Retina (tissue), 1 donor: ENCODE measurements at regions not wholly inside any gene's neighbourhood (a gene's known extent, or its start where the extent isn't known, plus 50 kb on each side); places are given as distances from the start of the nearest gene placed in this dataset.
A peak's percentile ranks its signal among the peaks of the same experiment; 100 is the strongest.
"Not testable (repeated sequence)": the region's sequence is repeated elsewhere in the genome, so short reads cannot be mapped to it uniquely, and the experiment has no call there.

Source experiments
- DNase-seq: peaks from one replicate; pipeline ENCODE4 v3.0.0-alpha.2; 2016

DNA sequence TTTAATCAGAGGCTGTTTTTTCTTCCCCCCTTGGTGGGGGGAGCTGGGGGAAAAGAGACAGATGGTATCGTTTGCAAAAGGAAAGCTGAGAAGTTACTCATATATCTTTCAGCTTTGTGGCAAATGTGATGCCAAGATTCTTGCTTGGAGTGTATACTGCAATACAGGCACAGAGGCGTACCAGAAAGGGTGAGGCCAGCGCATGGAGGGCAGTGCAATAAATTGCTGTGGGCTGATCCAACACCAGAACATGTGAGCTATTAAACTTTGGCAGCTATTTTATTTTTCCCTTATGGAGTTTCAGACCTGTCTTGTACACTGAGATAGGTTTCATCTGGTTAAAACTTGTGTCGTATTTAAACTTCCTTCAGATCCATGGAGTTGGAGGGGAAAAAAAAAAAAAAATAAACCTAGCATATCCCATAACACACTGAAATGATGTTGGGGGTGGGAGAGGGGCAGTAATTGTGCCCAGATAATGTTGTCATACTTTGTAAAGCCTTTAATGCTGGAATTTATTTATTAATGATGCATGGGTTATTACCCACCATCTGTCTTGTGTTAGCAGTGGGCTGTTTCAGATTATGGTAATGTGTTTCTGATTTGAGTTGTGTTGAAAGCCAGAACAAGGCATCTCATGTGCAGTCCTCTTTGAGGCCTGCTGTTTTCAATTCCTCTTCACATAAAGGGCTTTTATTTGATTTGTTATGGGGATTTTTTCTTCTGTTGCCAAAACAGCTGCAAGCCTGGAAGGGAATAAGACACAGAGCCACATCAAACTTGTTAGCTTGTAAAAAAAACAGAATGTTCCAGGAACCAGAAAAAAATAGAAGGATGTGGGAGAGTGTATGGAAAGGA, 891.3 kb downstream of the TLE1 start:
- peak; percentile 58 for DNase-seq

DNA sequence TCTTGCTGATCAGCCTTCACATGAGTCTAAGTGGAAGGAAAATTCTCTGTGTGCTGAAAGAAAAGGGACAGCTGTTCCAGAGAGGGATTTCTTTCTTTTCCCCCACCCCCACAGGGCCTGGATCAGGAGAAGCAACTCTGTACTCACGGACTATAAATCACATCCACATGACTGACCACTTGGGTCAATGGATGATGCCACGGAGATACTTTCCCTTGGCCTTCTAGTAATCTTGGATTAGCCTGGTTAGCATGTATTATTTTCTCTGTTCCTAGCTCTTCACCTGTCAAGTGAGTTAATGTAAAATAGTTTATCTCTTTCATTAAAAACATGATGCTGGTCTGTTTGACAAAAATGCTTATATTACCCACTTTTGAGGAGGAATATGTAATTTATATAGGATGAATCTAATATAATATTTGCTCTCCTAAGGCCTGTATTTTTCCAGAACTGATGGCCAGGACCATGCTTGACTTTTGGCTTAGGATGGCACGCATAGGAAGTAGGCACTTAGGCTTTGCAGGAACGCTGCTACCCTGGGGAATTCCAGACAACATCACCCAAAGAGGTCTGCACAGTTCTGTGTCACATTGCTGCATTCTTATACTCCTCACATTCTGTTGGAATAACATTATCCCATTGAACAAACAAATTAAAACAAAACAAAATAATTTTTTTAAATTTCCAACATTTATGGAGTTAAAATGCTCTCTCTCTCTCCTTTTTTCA, 892.1 kb downstream of the TLE1 start:
- DNase-seq, result peak; percentile 55

DNA sequence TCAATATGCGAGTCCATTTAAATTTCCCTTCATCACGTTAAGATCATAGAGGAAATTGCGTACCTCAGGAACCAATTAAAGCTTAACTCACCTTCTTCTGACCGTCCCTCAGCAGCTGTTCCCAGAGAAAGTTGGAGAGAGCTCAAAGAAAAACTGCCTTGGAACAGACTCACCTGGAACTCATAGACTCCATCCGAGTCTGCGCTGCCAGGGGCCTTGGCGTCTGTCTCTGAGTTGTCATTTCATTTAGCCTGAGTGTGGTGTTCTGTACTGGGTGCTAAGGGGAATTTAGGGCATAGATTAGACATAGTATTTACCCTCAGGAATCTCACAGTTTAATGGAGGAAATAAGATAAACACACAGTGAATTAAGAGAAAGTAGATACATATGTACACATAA, 892.7 kb downstream of the TLE1 start:
- peak; percentile 21 for DNase-seq

DNA sequence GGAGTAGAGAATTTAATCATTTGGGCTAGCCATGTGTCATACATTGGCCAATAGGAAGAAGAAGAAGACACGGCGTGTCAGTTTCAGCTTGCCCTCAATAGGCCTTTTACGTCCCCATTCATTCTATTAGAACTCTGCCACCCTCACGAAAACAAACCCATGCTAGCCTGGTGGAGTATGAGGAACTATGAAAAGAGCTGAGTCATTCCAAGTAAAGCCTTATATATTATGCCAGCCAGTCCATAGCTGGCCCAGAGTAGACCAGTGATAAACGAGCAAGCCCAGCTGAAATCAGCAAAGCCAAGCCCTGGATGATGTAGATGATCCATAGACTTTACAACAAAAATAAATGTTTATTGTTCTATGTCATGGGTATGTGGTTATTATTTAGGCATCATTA, 895.1 kb downstream of the TLE1 start:
- no peak for DNase-seq

DNA sequence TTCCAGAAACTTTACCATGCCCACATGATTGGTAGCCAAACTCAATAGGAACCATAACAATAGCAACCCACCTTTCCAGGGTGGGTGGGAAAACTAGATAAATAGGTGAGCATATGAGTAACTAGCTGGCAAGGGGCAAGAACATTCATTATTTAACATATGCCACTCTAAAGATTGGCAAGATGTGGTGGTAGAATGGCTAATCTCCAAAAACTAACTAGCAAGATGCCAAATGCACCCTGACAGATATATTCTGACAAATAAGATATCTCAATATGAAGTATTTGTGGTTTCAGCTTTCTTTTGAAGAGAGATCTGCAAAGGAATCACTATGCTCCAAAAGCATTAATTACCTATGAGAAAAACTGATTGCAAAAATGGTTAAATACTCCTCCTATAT, 895.6 kb downstream of the TLE1 start:
- no peak for DNase-seq

DNA sequence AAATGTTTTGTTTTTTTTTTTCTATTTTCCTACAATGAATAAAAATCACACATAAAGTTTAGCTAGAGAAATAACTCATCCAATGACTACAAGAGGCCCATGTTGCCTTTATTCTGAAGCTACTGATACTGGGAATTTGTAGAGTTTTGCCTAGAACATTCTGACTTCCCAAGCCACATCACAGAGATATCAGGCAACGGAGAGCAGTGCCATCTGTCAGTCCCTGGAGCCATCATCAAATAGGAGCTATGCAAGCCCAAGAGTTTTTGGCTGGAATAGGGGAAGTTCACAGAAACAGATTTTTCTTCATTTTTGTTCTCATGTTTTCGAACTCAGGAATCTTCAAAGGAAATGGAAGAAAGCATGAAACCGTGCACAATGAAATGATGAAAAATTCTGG, 896.6 kb downstream of the TLE1 start:
- no peak for DNase-seq

DNA sequence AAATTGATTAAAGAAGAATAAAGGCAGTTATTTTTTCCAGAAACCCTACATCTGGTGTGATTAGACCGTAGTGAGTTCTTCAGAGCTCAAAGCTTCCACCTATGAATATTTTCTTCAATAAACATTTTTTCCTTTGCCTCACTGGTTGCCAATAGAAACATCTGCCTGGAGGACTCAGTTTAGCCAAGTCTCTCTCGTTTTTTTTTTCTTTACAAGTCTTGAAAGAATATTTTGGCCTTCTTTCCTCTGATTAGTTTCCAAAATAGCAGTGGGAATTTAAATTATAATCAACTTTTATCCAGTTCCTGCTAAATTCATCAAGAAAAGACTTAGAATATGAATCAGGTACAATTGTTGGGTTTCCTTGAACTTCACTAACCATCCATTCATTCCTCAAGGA, 897.5 kb downstream of the TLE1 start:
- no peak for DNase-seq

DNA sequence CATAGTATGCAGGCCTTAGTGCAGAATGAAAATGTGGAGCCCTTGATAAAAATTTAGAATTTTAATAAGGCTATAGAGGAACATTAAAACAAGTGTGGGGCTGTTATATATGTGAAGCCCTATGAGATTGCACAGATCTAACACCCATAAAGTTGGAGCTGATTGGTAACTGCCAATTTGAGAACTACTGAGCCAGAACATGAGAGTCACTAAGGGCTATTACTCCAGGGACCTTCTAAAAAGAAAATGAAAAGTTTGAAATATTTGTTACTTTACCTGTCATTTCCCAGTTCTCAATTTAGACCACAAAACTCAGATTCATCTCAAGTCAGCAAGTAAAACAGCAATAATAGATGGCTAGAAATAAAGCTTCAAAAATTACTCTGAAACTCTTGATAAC, 898.6 kb downstream of the TLE1 start:
- DNase-seq, result no peak

DNA sequence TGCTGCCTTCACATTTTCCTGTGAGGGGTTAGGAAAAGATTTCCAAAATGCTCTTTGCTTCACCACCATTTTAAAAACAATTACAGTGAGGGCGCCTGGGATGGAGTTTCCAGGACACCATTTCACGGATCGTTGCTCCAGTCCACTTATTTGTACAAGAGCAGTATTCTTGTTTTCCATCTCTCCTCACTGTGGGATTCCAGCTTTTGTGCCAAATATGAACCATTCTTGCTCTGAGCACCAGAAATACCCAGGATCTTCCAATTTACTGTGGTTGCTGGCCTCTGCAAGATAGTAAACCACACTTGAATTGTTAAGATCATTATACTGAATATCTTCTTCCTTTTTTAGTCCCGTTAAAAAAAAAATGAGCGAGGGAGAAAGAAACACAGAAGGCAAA, 899.5 kb downstream of the TLE1 start:
- DNase-seq, result no peak

DNA sequence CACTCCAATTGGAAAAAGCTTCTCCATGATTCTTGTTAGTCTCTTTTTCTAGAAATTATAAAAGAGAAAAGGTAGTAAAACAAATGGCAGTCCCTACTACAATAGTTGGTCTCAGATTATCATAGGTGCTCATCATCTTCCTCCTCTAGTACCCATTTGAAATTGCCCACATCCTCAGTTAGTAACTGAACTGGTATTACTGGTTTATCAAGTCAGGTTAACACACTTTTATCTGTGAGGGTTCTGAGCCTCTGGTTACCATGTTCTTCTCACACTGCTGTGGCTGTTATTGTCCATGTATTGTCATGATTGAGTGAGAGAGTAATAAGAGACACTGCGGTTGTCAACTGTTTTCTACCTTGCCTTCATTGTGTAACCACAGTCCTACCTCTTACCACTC, 901.7 kb downstream of the TLE1 start:
- DNase-seq, result no peak

DNA sequence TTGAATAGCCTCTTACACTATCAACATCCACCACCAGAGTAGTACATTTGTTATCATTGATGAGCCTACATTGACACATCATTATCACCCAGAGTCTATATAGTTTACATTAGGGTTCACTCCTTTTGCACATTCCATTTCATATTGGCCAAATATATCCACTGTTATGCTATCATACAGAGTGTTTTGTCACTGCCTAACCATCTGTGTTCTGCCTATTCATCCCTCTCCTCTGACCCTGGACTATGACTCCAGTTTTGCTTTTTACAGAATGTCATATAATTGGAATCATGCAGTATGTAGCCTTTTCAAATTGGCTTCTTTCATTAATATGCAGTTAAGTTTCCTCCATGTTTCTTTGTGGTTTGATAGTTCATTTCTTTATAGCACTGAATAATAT, 904.7 kb downstream of the TLE1 start:
- no peak for DNase-seq

DNA sequence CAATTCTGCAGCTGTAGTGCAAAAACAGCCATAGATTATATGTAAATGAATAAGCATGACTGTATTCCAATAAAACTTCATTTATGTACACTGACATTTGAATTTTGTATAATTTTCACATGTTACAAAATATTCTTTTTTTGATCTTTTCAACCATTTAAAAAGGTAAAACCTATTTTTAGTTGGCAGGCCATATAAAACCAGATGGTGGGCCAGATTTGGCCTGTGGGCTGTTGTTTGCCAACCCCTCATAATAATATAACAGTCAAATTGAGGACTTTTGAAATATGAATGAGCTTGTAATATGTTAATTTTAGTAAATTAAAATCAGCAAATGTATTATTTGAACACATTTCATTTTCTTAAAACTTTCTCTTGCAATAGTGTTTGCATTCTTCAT, 913.4 kb downstream of the TLE1 start:
- no peak for DNase-seq

DNA sequence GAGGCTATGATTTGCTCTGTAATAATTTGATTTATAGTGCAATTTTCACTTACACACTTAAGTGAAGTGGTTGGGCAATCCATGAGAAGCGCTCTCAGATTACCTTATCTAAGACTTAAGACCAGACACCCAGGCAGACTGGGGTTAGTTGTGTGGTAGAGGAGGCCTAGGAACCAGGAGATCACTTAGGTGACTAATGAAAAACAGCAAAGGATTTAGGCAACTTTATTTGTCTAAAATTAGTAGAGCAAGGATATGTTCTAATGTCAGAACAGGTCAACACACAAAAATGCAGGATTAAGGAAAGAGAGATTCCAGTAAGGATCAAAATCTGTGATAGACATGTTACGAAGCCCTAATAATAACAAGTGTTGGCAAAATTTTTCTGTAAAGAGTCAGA, 913.8 kb downstream of the TLE1 start:
- no peak for DNase-seq

DNA sequence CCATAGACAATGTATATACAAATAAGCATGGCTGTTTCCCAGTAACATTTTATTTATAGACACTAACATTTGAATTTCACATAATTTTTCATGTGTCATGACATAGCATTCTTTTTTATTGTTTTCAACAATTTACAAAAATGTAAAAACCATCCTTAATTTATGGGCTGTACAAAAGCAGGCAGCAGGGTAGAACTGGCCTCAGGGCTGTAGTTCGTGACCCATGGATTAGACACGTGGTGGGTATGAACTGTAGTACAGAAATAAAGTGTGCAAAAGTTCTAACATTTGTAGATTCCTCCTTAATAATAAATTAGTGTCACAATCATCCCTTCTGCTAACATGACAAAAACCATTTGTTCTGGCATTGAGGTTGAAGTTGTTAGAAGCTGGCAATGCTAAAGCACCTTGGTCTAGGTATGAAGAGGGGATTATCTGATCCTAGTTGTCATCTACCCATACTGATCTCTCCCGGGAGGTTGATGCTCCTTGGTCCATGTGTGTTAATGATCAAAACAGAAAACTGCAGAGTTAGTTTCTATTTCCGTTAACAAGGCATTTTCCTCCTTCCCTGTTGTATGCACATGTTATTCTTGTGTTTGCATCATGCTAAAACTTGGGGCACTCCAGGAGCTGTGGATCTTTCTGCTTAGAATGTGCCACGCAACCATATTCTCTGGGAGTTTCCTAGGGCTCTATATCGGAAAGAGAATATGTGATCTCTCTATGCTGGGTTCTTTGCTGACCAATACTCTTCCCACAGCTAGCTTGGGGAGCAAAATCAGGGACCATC, 917.6 kb downstream of the TLE1 start:
- no peak for DNase-seq

DNA sequence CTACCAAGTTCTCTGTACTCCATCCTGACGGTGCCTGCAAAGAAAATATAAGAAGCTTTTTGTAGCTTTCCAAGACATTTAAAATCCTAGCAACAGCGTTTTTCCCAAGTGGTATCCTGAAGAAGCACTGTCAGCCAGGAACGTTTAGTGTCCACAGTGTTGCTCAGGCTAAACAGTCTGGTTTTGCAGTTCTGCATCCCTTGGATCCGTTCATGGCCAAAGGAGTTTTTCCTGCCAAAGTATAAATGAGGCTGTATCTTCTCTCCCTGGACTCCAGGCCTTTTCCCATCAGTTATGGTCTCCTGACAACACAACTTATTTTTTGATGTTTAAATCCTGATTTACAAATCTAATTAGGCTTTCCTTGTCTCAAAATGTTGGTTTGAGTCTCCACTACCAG, 925.8 kb downstream of the TLE1 start:
- DNase-seq, result no peak

DNA sequence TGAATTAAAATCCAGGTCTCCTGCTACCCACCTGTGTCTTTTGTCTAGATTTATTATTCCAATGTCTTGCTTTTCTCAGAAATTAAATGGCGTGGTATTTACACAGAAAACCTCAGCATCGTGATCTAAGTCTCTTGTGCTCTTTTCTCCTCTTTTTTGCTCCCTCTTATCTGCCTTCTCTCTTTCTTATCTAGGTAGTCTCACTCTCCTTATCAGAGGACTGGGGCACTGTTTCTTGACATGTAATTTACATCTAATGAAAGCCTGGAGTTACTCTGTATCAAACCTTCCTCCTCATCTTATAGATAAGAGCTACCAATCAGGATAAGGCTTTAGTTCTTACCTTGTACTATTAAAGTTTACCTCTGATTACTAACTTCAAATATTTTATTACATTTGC, 933.8 kb downstream of the TLE1 start:
- no peak for DNase-seq

DNA sequence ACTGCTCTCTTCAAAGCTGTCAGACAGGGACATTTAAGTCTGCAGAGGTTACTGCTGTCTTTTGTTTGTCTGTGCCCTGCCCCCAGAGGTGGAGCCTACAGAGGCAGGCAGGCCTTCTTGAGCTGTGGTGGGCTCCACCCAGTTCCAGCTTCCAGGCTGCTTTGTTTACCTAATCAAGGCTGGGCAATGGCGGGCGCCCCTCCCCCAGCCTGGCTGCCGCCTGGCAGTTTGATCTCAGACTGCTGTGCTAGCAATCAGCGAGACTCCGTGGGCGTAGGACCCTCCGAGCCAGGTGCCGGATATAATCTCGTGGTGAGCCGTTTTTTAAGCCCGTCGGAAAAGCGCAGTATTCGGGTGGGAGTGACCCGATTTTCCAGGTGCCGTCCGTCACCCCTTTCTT, 942.3 kb downstream of the TLE1 start:
- not testable (repeated sequence) for DNase-seq

DNA sequence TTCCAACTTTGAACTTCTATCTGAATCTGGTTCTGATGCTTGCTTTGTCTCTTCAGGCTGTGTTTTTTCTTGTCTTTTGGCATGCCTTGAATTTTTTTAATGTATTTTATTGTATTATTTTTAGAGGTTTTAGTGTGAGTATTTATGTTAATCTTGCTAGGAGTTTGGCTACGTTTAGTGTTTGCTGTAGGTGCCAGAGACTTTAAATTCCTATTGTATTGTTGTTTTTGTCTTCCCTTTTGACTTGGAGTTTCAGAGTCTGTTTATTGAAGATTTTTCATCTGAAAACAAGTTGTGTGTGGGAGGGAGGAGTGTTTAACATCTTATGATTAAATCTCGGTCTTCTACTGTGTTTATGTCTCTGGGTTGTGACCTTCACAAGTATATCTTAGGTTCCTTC, 956.8 kb downstream of the TLE1 start:
- no peak for DNase-seq

DNA sequence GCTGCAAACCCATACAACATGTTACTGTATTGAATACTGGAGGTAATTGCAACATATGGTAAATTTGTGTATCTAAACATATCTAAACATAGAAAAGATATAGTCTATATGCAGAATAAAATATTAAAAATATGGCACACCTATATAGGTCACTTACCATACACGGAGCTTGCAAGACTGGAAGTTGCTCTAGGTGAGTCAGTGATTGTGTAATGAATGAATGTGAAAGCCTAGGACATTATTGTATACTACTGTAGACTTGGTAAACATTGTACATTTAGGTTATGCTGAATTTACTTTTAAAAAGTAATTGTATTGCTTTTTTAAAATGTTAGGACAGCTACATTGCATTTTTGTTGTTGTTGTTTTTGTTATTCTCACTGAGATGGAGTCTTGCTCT, 968.8 kb downstream of the TLE1 start:
- no peak for DNase-seq

DNA sequence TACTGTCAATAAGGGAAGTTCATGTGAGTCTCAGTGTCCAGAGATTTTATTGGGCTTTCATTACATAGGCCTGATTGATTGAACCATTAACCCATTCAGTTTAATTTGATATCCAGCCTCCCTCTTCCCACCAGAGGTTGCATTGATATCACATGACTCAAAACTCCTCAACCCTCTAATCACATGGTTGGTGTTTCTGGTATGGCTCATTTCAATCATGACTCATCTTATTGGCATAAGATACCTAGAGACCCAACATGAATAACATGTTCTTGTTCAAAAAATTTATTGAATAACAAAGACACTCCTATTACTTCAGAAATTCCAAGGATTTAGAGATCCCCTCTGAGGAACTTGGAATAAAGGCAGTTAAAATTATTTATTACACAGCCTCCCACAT, 982.2 kb downstream of the TLE1 start:
- no peak for DNase-seq

DNA sequence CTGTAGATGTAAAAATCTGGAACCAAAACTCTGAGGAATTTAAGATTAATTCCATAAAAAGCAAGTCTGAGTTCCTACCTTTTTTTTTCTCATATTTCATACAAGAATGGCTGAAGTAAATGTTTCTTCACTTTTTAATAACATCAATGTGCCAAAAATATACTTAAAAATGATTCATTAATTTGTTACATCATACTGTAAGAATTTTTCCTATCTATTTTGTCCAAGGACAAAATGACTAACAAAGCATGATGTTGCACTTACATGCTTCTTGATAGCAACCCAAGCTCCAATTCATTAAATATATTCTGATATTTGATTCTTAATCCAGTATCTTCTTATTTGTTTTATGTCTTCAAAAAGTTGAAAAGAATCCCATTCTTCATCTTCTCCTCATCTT, 988.3 kb downstream of the TLE1 start:
- DNase-seq, result no peak

DNA sequence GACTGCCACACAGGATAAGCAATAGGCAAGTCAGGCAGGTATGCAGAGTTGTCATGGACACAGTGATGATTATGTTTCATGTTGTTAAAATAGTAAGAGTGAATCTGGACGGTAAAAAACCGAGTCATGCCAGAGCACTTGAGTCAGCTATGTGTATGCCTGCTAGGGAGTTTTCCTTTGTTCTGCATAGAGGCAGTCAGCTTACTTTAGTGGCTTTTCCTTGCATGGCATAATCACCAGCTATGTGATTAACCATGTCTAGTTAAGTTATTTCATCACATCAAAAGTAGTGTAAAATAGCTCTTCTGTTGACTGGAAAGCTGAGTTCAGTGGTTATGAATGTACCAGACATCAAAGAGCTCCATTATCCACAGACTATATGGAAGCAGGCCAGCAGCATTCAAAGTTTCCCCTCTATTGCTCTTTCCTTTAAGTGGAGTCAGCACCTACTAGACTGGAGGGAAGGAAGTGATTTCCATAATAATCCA, 989.8 kb downstream of the TLE1 start:
- DNase-seq, result peak; percentile 2

DNA sequence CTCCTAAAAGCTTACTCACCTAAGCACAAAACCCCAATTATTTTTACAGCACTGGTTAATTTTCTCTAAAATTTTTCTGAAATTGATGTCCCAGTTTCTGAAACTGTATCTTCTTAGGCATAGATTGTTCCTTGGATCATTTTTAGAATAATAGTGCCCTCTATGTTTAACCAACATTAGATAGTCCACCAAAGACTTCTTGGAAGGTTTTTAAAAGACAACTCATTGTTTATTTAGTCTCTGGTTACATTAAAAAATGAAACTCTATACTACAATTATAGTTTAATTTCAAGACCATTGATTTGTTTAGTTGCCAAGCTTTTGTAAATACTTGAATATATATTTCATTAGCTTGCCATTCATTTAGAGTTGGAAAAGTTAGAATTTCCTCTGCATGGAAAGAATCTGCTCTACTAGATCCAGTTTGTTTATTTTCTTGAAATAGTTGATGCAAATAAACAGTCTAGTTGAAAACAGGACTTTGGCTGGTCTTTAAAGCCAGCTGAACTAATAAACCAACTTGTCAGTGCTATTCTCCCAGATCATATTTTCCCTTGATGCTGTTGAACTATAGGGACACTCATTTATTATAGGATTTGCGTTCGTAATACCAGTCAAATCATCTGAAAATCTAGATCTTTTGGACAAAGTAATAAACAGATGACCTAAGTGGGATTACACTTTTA, 990.5 kb downstream of the TLE1 start:
- no peak for DNase-seq
